Ishikawa (cell line): ENCODE measurements at regions not wholly inside any gene's neighbourhood (a gene's known extent, or its start where the extent isn't known, plus 50 kb on each side); places are given as distances from the start of the nearest gene placed in this dataset.

Experiments
- CEBPB ChIP-seq: IDR thresholded peaks from 2 replicates; pipeline ENCODE4 v1.6.1; 2012
- EGR1 ChIP-seq: IDR thresholded peaks from 2 replicates; pipeline ENCODE4 v1.6.1; 2012
- RAD21 ChIP-seq: IDR thresholded peaks from 2 replicates; pipeline ENCODE4 v1.6.1; 2012; ENCODE audit warnings: low read depth

- TF ChIP-seq EGR1 (no peak), RAD21 (no peak), CEBPB (no peak)
Measured at GRCh38 chr15:39434163-39434562, 146.7 kb upstream of the THBS1 start.
